ENCODE measurements at regions not wholly inside any gene's neighbourhood (a gene's known extent, or its start where the extent isn't known, plus 50 kb on each side); places are given as distances from the start of the nearest gene placed in this dataset.
"Not testable (repeated sequence)": the region's sequence is repeated elsewhere in the genome, so short reads cannot be mapped to it uniquely, and the experiment has no call there.

DNA sequence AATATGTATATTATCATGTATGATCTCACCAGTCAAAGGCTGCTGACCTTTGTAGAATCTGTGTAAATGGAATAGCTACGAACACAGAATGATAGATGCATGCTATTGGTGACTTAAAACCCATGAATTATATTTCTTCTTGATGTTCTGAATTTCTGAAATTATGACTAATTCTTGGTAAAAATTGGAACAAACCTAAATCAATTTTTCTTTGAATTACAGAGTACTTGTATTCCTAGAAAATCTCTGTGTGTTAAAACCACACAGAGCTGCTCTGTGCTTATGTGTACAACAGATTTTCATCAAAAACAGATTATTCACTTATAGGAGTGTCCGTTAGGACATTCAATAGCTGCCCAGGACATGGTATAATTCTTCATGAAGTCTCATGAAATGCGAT is 108.3 kb upstream of the MDFIC start:
- TF ChIP-seq, protein P1, sequence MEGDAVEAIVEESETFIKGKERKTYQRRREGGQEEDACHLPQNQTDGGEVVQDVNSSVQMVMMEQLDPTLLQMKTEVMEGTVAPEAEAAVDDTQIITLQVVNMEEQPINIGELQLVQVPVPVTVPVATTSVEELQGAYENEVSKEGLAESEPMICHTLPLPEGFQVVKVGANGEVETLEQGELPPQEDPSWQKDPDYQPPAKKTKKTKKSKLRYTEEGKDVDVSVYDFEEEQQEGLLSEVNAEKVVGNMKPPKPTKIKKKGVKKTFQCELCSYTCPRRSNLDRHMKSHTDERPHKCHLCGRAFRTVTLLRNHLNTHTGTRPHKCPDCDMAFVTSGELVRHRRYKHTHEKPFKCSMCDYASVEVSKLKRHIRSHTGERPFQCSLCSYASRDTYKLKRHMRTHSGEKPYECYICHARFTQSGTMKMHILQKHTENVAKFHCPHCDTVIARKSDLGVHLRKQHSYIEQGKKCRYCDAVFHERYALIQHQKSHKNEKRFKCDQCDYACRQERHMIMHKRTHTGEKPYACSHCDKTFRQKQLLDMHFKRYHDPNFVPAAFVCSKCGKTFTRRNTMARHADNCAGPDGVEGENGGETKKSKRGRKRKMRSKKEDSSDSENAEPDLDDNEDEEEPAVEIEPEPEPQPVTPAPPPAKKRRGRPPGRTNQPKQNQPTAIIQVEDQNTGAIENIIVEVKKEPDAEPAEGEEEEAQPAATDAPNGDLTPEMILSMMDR (IDR thresholded peaks at IDR 0.05; ENCODE audit: control extremely low read depth, extremely low read depth, low read depth, missing control alignments) = no peak
- POLR2A ChIA-PET = no interaction called here
- CTCF ChIA-PET = interaction anchor here (0.8 to 1.3 kb wide), 7 partner anchors 8 to 52 kb away, joined by 3 to 5 read pairs (median 3); no protein-coding TSS in a partner anchor

DNA sequence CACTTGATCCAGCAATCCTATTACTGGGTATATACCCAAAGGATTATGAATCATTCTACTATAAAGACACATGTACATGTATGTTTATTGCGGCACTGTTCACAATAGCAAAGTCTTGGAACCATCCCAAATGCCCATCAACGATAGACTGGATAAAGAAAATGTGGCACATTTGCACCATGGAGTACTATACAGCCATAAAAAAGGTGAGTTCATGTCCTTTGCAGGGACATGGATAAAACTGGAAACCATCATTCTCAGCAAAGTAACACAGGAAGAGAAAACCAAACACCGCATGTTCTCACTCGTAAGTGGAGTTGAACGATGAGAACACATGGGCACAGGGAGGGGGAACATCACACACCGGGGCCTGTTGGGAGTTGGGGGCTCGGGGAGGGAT is 104.9 kb upstream of the MDFIC start:
- DNase-seq (ENCODE audit: extremely low spot score); POLR2A ChIA-PET; CTCF ChIA-PET: not testable (repeated sequence)

More for the DNA sequence above, 108.3 kb upstream of the MDFIC start:
- no peak for DNase-seq (ENCODE audit: extremely low spot score)

DNA sequence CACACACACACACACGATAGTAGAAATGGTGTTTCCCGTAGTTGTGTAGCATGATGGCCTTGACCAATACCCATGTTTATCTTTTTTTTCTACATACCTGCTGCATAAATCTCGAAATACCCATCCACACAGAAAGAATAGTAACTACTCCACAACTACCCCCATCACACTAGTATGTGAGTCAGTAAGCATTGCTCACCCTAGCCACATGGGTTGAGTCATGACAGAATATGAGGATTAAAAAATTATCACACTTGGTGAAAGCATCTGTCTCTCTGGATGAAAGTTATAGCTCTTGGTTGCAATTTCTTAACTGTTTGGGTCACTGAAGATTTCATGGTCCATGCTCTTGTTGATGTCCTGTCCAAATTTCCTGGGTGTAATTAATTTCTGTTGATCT is 103.4 kb upstream of the MDFIC start:
- CTCF ChIA-PET = no interaction called here
- POLR2A ChIA-PET = no interaction called here
- TF ChIP-seq, protein P1 (IDR thresholded peaks at IDR 0.05; ENCODE audit: control extremely low read depth, extremely low read depth, low read depth, missing control alignments) = no peak
- DNase-seq (ENCODE audit: extremely low spot score) = no peak

DNA sequence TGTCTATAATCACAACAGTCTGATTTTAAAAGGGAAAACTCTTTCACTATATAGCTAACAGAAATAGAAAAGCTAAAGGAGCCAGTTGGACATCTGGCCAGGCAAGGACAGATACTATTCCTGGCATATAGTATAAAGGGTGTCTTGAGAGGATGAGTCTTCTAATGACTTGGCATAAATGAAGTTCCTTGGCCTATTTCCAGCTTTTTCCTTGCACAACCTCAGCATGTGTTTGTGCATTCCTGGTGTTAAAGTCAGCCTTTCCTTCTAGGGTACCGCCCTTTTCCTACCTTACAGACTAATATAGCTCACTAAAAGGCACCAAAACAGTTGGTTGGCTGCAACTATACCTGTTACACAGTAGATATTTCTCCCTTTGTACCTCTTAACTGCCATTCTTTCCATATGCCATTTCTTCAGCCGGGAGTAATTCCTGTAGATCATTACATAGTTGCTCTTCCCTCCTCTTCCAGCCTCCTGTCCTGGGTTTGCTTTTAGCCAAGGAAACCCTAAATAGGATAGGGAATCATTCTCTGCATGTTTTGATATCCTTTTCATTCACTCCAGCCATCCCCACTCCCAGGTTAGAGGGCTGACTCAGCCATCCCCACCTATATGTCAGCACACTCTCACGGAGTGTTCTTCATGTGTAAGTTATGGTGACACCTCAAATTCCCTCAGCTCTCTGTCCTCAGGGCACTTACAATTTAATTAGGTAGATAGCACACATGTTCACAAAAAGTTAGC is 102.1 kb upstream of the MDFIC start:
- POLR2A ChIA-PET = no interaction called here
- DNase-seq (ENCODE audit: extremely low spot score) = no peak
- TF ChIP-seq, protein P1 (IDR thresholded peaks at IDR 0.05; ENCODE audit: control extremely low read depth, extremely low read depth, low read depth, missing control alignments) = no peak
- CTCF ChIA-PET = no interaction called here

DNA sequence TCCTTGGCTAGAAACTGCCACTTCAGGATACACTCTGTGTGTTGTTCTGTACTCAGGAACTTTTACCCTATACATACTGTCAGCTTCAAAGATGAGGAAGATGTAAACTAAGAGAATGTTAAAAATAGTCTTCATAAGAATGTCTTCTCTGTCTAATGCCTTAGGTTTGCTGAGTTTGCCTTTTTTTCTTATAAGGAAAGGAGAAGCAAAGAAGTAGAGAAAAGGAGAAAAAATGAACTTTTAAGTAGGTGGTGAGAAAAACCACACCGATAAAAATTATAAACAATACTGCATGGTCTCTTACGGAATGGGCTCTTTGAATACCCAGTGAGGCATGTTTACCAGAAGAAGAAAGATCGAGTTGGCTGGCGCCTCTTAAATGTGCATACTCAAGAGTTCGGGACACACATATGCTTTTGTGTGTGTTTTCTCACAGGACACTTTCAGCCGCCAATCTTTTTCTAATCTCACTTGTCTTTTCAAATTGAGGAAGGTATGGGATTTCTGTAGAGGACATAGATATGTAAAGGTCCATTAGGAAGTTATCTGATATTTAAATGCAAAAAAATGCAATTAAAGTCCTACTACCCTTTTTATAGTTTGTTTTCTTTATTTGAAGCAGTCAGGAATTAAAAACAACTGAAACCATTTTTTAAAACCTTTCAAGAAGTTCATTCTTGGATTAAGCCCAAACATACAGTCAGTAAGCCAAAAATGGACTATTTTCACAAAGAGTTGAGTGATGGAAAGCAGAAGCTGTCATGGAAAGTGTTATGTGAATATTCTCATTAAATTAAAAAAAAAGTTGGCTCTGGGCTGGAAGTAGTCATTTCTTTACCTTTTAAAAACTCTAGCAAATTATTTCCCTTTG is 100.6 kb upstream of the MDFIC start:
- no peak for DNase-seq (ENCODE audit: extremely low spot score)
- CTCF ChIA-PET = no interaction called here
- POLR2A ChIA-PET = no interaction called here
- TF ChIP-seq, protein P1 (IDR thresholded peaks at IDR 0.05; ENCODE audit: control extremely low read depth, extremely low read depth, low read depth, missing control alignments) = no peak

DNA sequence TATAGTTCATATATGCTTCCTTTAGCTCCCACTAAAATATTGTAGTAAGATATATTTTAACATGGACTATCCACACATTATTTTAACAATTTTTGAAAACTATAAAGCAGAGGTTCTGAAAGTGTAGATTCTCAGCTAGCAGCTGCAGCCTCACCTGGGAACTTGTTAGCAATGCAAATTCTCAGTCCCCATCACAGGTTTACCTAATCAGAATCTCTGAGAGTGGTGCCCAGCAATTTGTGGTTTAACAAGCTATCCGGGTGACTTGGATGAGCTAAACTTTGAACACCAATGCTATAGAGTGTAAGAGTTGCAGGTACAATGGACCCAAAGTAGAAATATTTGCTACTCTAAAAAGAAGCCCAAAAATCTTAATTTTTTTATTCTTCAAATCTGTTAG is 99.8 kb upstream of the MDFIC start:
- CTCF ChIA-PET = interaction anchor here (1.3 to 1.6 kb wide), 2 partner anchors 9 to 22 kb away, joined by 3 to 4 read pairs; no protein-coding TSS in a partner anchor
- POLR2A ChIA-PET = no interaction called here
- DNase-seq (ENCODE audit: extremely low spot score) = no peak
- TF ChIP-seq, protein P1 (IDR thresholded peaks at IDR 0.05; ENCODE audit: control extremely low read depth, extremely low read depth, low read depth, missing control alignments) = no peak

DNA sequence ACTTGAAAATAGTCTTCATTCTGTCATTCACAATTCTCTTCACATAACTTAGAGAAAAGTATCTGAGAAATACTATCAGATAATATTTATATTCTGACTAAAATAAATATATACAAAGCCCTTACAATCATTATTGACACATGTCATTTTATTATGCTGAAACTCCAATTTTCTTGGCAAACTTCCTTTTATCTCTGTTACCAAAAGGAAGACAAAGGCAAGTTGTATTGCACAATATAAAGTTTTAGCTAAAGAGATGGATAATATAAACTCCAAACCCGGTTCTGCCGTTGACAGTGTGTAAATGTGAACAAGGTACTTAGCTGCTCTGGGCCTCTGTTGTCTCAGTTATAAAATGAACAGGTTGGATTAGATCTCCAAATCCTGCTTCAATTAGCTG is 99.0 kb upstream of the MDFIC start:
- no peak for DNase-seq (ENCODE audit: extremely low spot score)
- POLR2A ChIA-PET = no interaction called here
- CTCF ChIA-PET = interaction anchor here (1.3 to 1.6 kb wide), 2 partner anchors 10 to 21 kb away, joined by 3 to 4 read pairs; no protein-coding TSS in a partner anchor
- TF ChIP-seq, protein P1 (IDR thresholded peaks at IDR 0.05; ENCODE audit: control extremely low read depth, extremely low read depth, low read depth, missing control alignments) = no peak
